ENCODE measurements at regions not wholly inside any gene's neighbourhood (a gene's known extent, or its start where the extent isn't known, plus 50 kb on each side); places are given as distances from the start of the nearest gene placed in this dataset.
A peak's percentile ranks its signal among the peaks of the same experiment; 100 is the strongest.

GRCh38 chr15:62287066-62287857 lies 122.2 kb upstream of the C2CD4B start:
- Mint-ChIP-seq H3K27ac (no peak overlapping the region), H3K4me3 (no peak overlapping the region), H3K27me3 (ENCODE audit: low read depth) (peaks cover 37% of the 10 kb centered on the region), H3K4me1 (ENCODE audit: low read depth) (no peaks in the 10 kb centered on the region), H3K36me3 (ENCODE audit: low read depth) (no peaks in the 10 kb centered on the region), H3K9me3 (no peaks in the 10 kb centered on the region)
- DNase-seq (ENCODE audit: low spot score) = no peak

- H3K27me3 Mint-ChIP-seq (ENCODE audit: low read depth) = peaks cover 36% of the 10 kb centered on the region
These were observed 123.4 kb upstream of the C2CD4B start for GRCh38 chr15:62288361-62289017.

GRCh38 chr15:62291262-62291661 lies 126.2 kb upstream of the C2CD4B start:
- Mint-ChIP-seq H3K27me3 (ENCODE audit: low read depth) (peaks cover 41% of the 10 kb centered on the region), H3K27ac (no peak overlapping the region), H3K4me1 (ENCODE audit: low read depth) (no peaks in the 10 kb centered on the region), H3K36me3 (ENCODE audit: low read depth) (no peaks in the 10 kb centered on the region), H3K9me3 (no peaks in the 10 kb centered on the region), H3K4me3 (no peak overlapping the region)
- no peak for DNase-seq (ENCODE audit: low spot score)

More at GRCh38 chr15:62288361-62289017, 123.4 kb upstream of the C2CD4B start:
- no peak overlapping the region for H3K27ac Mint-ChIP-seq
- no peak overlapping the region for H3K4me3 Mint-ChIP-seq
- no peak for DNase-seq (ENCODE audit: low spot score)
- no peaks in the 10 kb centered on the region for H3K36me3 Mint-ChIP-seq (ENCODE audit: low read depth)
- H3K9me3 Mint-ChIP-seq = no peaks in the 10 kb centered on the region
- H3K4me1 Mint-ChIP-seq (ENCODE audit: low read depth) = no peaks in the 10 kb centered on the region

- H3K4me1 Mint-ChIP-seq (ENCODE audit: low read depth) = no peaks in the 10 kb centered on the region
- H3K27ac Mint-ChIP-seq = no peak overlapping the region
- peaks cover 19% of the 10 kb centered on the region for H3K27me3 Mint-ChIP-seq (ENCODE audit: low read depth)
- H3K9me3 Mint-ChIP-seq = no peaks in the 10 kb centered on the region
- no peak for DNase-seq (ENCODE audit: low spot score)
- no peaks in the 10 kb centered on the region for H3K36me3 Mint-ChIP-seq (ENCODE audit: low read depth)
- H3K4me3 Mint-ChIP-seq = no peak overlapping the region
These were observed 131.8 kb upstream of the C2CD4B start for GRCh38 chr15:62296756-62297507.

GRCh38 chr15:62297522-62297921 lies 132.4 kb upstream of the C2CD4B start:
- peaks cover 16% of the 10 kb centered on the region for H3K27me3 Mint-ChIP-seq (ENCODE audit: low read depth)
- H3K4me1 Mint-ChIP-seq (ENCODE audit: low read depth) = no peaks in the 10 kb centered on the region
- H3K27ac Mint-ChIP-seq = no peak overlapping the region
- H3K36me3 Mint-ChIP-seq (ENCODE audit: low read depth) = no peaks in the 10 kb centered on the region
- DNase-seq (ENCODE audit: low spot score) = no peak
- H3K4me3 Mint-ChIP-seq = no peak overlapping the region
- no peaks in the 10 kb centered on the region for H3K9me3 Mint-ChIP-seq

GRCh38 chr15:62297933-62298332 lies 132.8 kb upstream of the C2CD4B start:
- Mint-ChIP-seq H3K27ac (no peak overlapping the region), H3K36me3 (ENCODE audit: low read depth) (no peaks in the 10 kb centered on the region), H3K9me3 (no peaks in the 10 kb centered on the region), H3K4me1 (ENCODE audit: low read depth) (no peaks in the 10 kb centered on the region), H3K27me3 (ENCODE audit: low read depth) (peaks cover 19% of the 10 kb centered on the region), H3K4me3 (no peak overlapping the region)
- no peak for DNase-seq (ENCODE audit: low spot score)

- peaks cover 13% of the 10 kb centered on the region for H3K27me3 Mint-ChIP-seq (ENCODE audit: low read depth)
- no peaks in the 10 kb centered on the region for H3K4me1 Mint-ChIP-seq (ENCODE audit: low read depth)
- H3K9me3 Mint-ChIP-seq = no peaks in the 10 kb centered on the region
These were observed 133.7 kb upstream of the C2CD4B start for GRCh38 chr15:62298811-62299210.

GRCh38 chr15:62299541-62299940 lies 134.5 kb upstream of the C2CD4B start:
- Mint-ChIP-seq H3K4me3 (no peak overlapping the region), H3K27me3 (ENCODE audit: low read depth) (peaks cover 15% of the 10 kb centered on the region), H3K9me3 (no peaks in the 10 kb centered on the region), H3K36me3 (ENCODE audit: low read depth) (no peaks in the 10 kb centered on the region), H3K4me1 (ENCODE audit: low read depth) (no peaks in the 10 kb centered on the region), H3K27ac (no peak overlapping the region)
- DNase-seq (ENCODE audit: low spot score) = no peak

More at GRCh38 chr15:62298811-62299210, 133.7 kb upstream of the C2CD4B start:
- Mint-ChIP-seq H3K36me3 (ENCODE audit: low read depth) (no peaks in the 10 kb centered on the region), H3K4me3 (no peak overlapping the region), H3K27ac (no peak overlapping the region)
- DNase-seq (ENCODE audit: low spot score) = no peak

- Mint-ChIP-seq H3K27me3 (ENCODE audit: low read depth) (peaks cover 11% of the 10 kb centered on the region), H3K4me3 (no peak overlapping the region), H3K4me1 (ENCODE audit: low read depth) (peaks cover 8% of the 10 kb centered on the region), H3K9me3 (no peaks in the 10 kb centered on the region), H3K36me3 (ENCODE audit: low read depth) (no peaks in the 10 kb centered on the region), H3K27ac (no peak overlapping the region)
- DNase-seq (ENCODE audit: low spot score) = no peak
These were observed 137.0 kb upstream of the C2CD4B start for GRCh38 chr15:62301993-62302675.

- Mint-ChIP-seq H3K27me3 (ENCODE audit: low read depth) (peaks cover 27% of the 10 kb centered on the region), H3K4me3 (peak overlapping the region; percentile 25), H3K4me1 (ENCODE audit: low read depth) (peaks cover 8% of the 10 kb centered on the region)
These were observed 141.9 kb upstream of the C2CD4B start for GRCh38 chr15:62306851-62307504.

GRCh38 chr15:62307551-62307950 lies 142.5 kb upstream of the C2CD4B start:
- H3K27me3 Mint-ChIP-seq (ENCODE audit: low read depth) = peaks cover 33% of the 10 kb centered on the region
- DNase-seq (ENCODE audit: low spot score) = no peak
- H3K36me3 Mint-ChIP-seq (ENCODE audit: low read depth) = no peaks in the 10 kb centered on the region
- no peak overlapping the region for H3K27ac Mint-ChIP-seq
- H3K4me1 Mint-ChIP-seq (ENCODE audit: low read depth) = peaks cover 8% of the 10 kb centered on the region
- H3K9me3 Mint-ChIP-seq = no peaks in the 10 kb centered on the region
- no peak overlapping the region for H3K4me3 Mint-ChIP-seq

More at GRCh38 chr15:62306851-62307504, 141.9 kb upstream of the C2CD4B start:
- Mint-ChIP-seq H3K27ac (no peak overlapping the region), H3K36me3 (ENCODE audit: low read depth) (no peaks in the 10 kb centered on the region), H3K9me3 (no peaks in the 10 kb centered on the region)
- DNase-seq (ENCODE audit: low spot score) = no peak

GRCh38 chr15:62316413-62317060 lies 151.5 kb upstream of the C2CD4B start:
- H3K9me3 Mint-ChIP-seq = no peaks in the 10 kb centered on the region
- H3K4me3 Mint-ChIP-seq = no peak overlapping the region
- no peak overlapping the region for H3K27ac Mint-ChIP-seq
- no peaks in the 10 kb centered on the region for H3K4me1 Mint-ChIP-seq (ENCODE audit: low read depth)
- DNase-seq (ENCODE audit: low spot score) = no peak
- no peaks in the 10 kb centered on the region for H3K36me3 Mint-ChIP-seq (ENCODE audit: low read depth)
- peaks cover 16% of the 10 kb centered on the region for H3K27me3 Mint-ChIP-seq (ENCODE audit: low read depth)

GRCh38 chr15:62320259-62320658 lies 155.2 kb upstream of the C2CD4B start:
- H3K4me1 Mint-ChIP-seq (ENCODE audit: low read depth) = no peaks in the 10 kb centered on the region
- no peak overlapping the region for H3K27ac Mint-ChIP-seq
- no peaks in the 10 kb centered on the region for H3K36me3 Mint-ChIP-seq (ENCODE audit: low read depth)
- H3K4me3 Mint-ChIP-seq = no peak overlapping the region
- H3K9me3 Mint-ChIP-seq = no peaks in the 10 kb centered on the region
- peaks cover 8% of the 10 kb centered on the region for H3K27me3 Mint-ChIP-seq (ENCODE audit: low read depth)
- no peak for DNase-seq (ENCODE audit: low spot score)
